Spleen (tissue), 7 donors: ENCODE measurements at regions not wholly inside any gene's neighbourhood (a gene's known extent, or its start where the extent isn't known, plus 50 kb on each side); places are given as distances from the start of the nearest gene placed in this dataset.

Experiments used
- CTCF ChIP-seq, 11 experiments: fragments of 200-600 bp in 7 of 11; fragments of 450-650 bp in 4 of 11; sonication (generic) in 4 of 11; IDR thresholded peaks in 8 of 11; conservative IDR thresholded peaks in 3 of 11; 1 replicate in 7 of 11; 2 replicates in 4 of 11; pipeline versions ENCODE4 v1.4.0 to v1.8.0; 2016 to 2021; ENCODE audit warnings: antibody characterized with exemption in 11 of 11, inconsistent platforms in 4 of 11, mild to moderate bottlenecking in 1 of 11
- POLR2A ChIP-seq, 3 donors: fragments of 450-650 bp; IDR thresholded peaks; one replicate each; pipeline ENCODE4 v1.5.1; 2017; ENCODE audit warnings: antibody characterized with exemption in 3 of 3, mild to moderate bottlenecking in 1 of 3
- POLR2AphosphoS5 ChIP-seq, 3 donors: sonication (generic); formaldehyde crosslinking; IDR thresholded peaks; one replicate each; pipeline ENCODE4 v1.5.1; 2017; ENCODE audit warnings: antibody characterized with exemption in 3 of 3
- donor health status: DM: no; HTN: no; CAD: no; lungs with moderate emphysema.
- donor health status: DM: no; HTN: no; CAD: no.
- donor health status: DM: no; HTN: no; CAD: no.

GRCh38 chr16:86676254-86676670 is 97.9 kb downstream of the FOXL1 start:
- TF ChIP-seq CTCF (IDR thresholded peaks at IDR 0.05 in 8 of 11, conservative IDR thresholded peaks at IDR 0.05 in 3 of 11) (no peak), POLR2AphosphoS5 (IDR thresholded peaks at IDR 0.05) (no peak), POLR2A (IDR thresholded peaks at IDR 0.05) (no peak)
